Esophagus muscularis mucosa (tissue), 4 donors: ENCODE measurements at regions not wholly inside any gene's neighbourhood (a gene's known extent, or its start where the extent isn't known, plus 50 kb on each side); places are given as distances from the start of the nearest gene placed in this dataset.

Experiments
- DNase-seq: peaks from one replicate; pipeline ENCODE4 v3.0.0-alpha.2; 2017; ENCODE audit errors: extremely low spot score
- H3K27ac ChIP-seq, 4 donors: fragments of 200-600 bp; sonication (generic); replicated peaks in 1 of 4; 1 replicate in 3 of 4; 2 replicates in 1 of 4; pipeline ENCODE4 v1.5.1; 2016 to 2019; ENCODE audit warnings: mild to moderate bottlenecking in 1 of 4
- H3K27me3 ChIP-seq, 4 donors: fragments of 200-600 bp; sonication (generic); one replicate each; pipeline versions ENCODE4 v1.5.1 to v1.6.0; 2016 to 2019
- H3K36me3 ChIP-seq, 4 donors: fragments of 200-600 bp; sonication (generic); one replicate each; pipeline ENCODE4 v1.5.1; 2016 to 2019
- H3K4me1 ChIP-seq, 4 donors: fragments of 200-600 bp; sonication (generic); one replicate each; pipeline ENCODE4 v1.5.1; 2016 to 2019
- H3K4me3 ChIP-seq, 4 donors: fragments of 200-600 bp; sonication (generic); 1 replicate in 2 of 4; 2 replicates in 2 of 4; pipeline ENCODE4 v1.5.1; 2016 to 2019; ENCODE audit warnings: mild to moderate bottlenecking in 4 of 4, moderate library complexity in 1 of 4
- H3K9me3 ChIP-seq, 4 donors: fragments of 200-600 bp; sonication (generic); 1 replicate in 3 of 4; 2 replicates in 1 of 4; pipeline ENCODE4 v1.5.1; 2016 to 2019
- CTCF ChIP-seq, 3 experiments: fragments of 200-600 bp in 2 of 3; fragments of 450-650 bp in 1 of 3; sonication (generic) in 2 of 3; IDR thresholded peaks; one replicate each; pipeline ENCODE4 v1.5.1; 2017 to 2019; ENCODE audit warnings: antibody characterized with exemption in 3 of 3, mild to moderate bottlenecking in 2 of 3, moderate library complexity in 1 of 3
- EP300 ChIP-seq: sonication (generic); formaldehyde crosslinking; IDR thresholded peaks from one replicate; pipeline ENCODE4 v1.6.1; 2017; ENCODE audit warnings: antibody characterized with exemption
- POLR2A ChIP-seq: fragments of 450-650 bp; IDR thresholded peaks from one replicate; pipeline ENCODE4 v1.6.1; 2017; ENCODE audit warnings: antibody characterized with exemption, moderate library complexity, mild to moderate bottlenecking, low read depth
- POLR2AphosphoS5 ChIP-seq, 2 donors: sonication (generic); formaldehyde crosslinking; IDR thresholded peaks; one replicate each; pipeline ENCODE4 v1.6.1; 2017; ENCODE audit warnings: antibody characterized with exemption in 2 of 2
- WGBS: methylation state at CpG from one replicate; pipeline ENCODE4 v1.1.5; 2018; 5-methylcytosine and 5-hydroxymethylcytosine counted together
- intact Hi-C: fragments of 100-400 bp; cut with DNase I; formaldehyde crosslinking; loops from one replicate; pipeline ENCODE4 v1.15.1; 2023

GRCh38 chr20:1711266-1711665, 53.7 kb upstream of the SIRPG start:
- 92% methylated on average over 11 of the region's 11 CpGs for whole genome bisulfite sequencing
- Histone ChIP-seq H3K27me3 (peaks cover 0 to 20% (median 0%) of the 10 kb centered on the region in 4 donors), H3K4me3 (no peak overlapping the region), H3K36me3 (no peaks in the 10 kb centered on the region), H3K27ac (no peak overlapping the region), H3K4me1 (no peaks in the 10 kb centered on the region), H3K9me3 (peaks cover 0 to 8% (median 2%) of the 10 kb centered on the region in 4 donors)
- no peak for DNase-seq
- TF ChIP-seq POLR2A (no peak), POLR2AphosphoS5 (IDR thresholded peaks at IDR 0.05) (no peak)
- intact Hi-C loops: no loop called here

- Histone ChIP-seq H3K4me3 (no peak overlapping the region), H3K36me3 (no peaks in the 10 kb centered on the region), H3K9me3 (peaks cover 0 to 8% (median 2%) of the 10 kb centered on the region in 4 donors), H3K27ac (no peak overlapping the region), H3K4me1 (no peaks in the 10 kb centered on the region), H3K27me3 (peaks cover 0 to 20% (median 0%) of the 10 kb centered on the region in 4 donors)
- intact Hi-C loops: no loop called here
- TF ChIP-seq EP300 (no peak), CTCF (IDR thresholded peaks at IDR 0.05) (no peak), POLR2A (no peak), POLR2AphosphoS5 (IDR thresholded peaks at IDR 0.05) (no peak)
- 72% methylated on average over 7 of the region's 7 CpGs for WGBS
- peak; percentile 14 for DNase-seq
Measured at GRCh38 chr20:1710484-1710883, 52.9 kb upstream of the SIRPG start.

GRCh38 chr20:1707588-1708449, 50.2 kb upstream of the SIRPG start:
- H3K4me3 ChIP-seq: no peak overlapping the region
- intact Hi-C loops: no loop called here
- H3K27me3 ChIP-seq: peaks cover 0 to 17% (median 0%) of the 10 kb centered on the region in 4 donors
- 68% methylated on average over 5 of the region's 6 CpGs for WGBS
- TF ChIP-seq EP300 (no peak), POLR2AphosphoS5 (IDR thresholded peaks at IDR 0.05) (no peak), POLR2A (no peak), CTCF (IDR thresholded peaks at IDR 0.05) (no peak)
- H3K4me1 ChIP-seq: no peaks in the 10 kb centered on the region
- H3K27ac ChIP-seq: no peak overlapping the region
- no peaks in the 10 kb centered on the region for H3K36me3 ChIP-seq
- peaks cover 0 to 8% (median 0%) of the 10 kb centered on the region in 4 donors for H3K9me3 ChIP-seq
- DNase-seq: peak; percentile 80
